GM08714 (cell line): ENCODE measurements at regions not wholly inside any gene's neighbourhood (a gene's known extent, or its start where the extent isn't known, plus 50 kb on each side); places are given as distances from the start of the nearest gene placed in this dataset.

Experiments used
- H3K4me3 ChIP-seq: fragments of 200-500 bp; sonication (Bioruptor generic); 2 replicates; pipeline ENCODE4 v1.5.1; 2014; ENCODE audit warnings: mild to moderate bottlenecking, low read length, inconsistent platforms
- ZNF274 ChIP-seq: IDR thresholded peaks from 2 replicates; pipeline ENCODE4 v1.6.1; 2012; ENCODE audit warnings: mild to moderate bottlenecking, low read depth, low read length

DNA sequence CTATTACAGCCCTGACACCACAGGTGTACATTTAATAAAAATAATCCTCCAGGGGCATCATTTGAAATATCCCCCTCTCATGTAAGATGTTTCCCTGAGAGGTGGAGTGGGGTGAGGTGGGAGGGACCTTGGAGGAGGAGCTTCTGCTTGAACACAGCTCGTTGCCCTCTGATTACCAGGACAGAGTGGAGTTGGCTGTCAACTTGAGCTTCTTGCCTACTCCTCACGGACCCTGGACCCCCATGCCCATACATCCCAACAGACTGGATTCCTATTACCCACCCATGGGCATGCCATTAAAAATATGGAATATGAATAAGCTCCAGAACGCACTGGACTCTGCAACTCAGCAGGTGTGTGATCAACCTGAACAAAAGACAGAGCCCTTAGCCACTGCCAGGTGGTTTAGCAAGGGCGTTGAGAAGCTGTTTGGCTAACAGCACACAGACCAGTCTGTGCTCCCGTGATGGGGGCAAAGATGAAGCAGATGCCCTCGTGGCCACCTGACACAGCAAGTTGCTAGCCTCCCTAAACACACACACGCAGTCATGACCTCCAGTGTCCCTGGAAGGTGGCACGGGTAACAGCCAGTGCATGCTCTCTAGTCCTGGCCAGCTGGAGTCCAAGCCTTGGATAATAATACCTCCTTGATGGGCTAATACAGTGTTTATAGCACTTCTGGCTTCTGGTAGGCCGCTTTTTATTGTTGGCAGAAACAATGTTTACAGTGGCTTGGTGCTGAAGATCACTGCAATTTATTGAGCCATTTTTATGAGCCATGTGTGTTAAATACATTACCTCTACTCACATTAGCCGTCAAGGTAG, 155.0 kb downstream of the TOMM20 start:
- no peak for TF ChIP-seq ZNF274
- no peak overlapping the region for H3K4me3 ChIP-seq

GRCh38 chr1:234972411-234973191, 156.0 kb downstream of the TOMM20 start:
- H3K4me3 ChIP-seq, result no peak overlapping the region
- no peak for TF ChIP-seq ZNF274

DNA sequence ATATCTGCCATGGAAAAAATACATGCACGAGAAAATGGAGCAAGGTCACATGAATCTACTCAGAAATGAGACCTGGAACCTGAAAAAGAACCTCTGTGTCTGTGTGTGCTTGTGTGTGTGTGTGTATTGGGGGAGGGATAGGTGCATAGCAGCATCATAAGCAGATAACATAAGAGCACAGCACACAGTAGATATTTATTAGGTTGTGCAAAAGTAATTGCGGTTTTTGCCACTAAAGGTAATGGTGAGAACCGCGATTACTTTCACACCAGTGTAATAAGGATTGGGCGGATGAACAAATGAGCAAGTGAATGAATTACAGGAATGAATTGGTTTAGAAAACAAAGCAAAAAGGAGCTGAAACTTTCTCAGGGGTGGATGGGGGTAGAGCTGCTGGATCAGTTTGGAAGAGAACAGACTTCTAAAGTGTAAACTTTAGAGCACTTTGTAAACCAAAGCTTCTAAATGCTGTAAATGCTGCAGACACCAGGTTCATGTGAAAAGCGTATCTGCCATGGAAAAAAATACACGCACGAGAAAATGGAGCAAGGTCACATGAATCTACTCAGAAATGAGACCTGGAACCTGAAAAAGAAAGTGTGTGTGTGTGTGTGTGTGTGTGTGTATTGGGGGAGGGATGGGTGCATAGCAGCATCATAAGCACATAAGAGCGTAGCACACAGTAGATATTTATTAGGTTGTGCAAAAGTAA, 156.9 kb downstream of the TOMM20 start:
- no peak overlapping the region for H3K4me3 ChIP-seq
- TF ChIP-seq ZNF274, result no peak

- no peak overlapping the region for H3K4me3 ChIP-seq
- no peak for TF ChIP-seq ZNF274
Measured at GRCh38 chr1:234970731-234971476, 157.7 kb downstream of the TOMM20 start.

DNA sequence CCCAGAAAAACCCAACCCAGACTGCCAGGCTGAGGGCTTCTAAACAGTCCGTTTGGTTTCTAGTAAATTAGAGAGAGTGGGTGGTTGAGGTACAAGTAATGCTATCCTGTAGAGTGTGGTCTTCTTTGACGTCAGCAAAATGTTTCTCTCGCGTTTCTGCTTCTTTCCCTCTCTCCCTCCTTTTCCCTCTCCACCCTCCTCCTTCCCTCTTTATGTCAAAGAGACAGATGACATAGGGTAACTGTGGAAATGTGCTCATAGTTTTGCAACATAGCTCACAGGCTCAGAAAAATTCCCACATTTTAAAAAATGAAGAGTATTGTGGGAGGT, 158.3 kb downstream of the TOMM20 start:
- no peak for TF ChIP-seq ZNF274
- H3K4me3 ChIP-seq, result no peak overlapping the region

DNA sequence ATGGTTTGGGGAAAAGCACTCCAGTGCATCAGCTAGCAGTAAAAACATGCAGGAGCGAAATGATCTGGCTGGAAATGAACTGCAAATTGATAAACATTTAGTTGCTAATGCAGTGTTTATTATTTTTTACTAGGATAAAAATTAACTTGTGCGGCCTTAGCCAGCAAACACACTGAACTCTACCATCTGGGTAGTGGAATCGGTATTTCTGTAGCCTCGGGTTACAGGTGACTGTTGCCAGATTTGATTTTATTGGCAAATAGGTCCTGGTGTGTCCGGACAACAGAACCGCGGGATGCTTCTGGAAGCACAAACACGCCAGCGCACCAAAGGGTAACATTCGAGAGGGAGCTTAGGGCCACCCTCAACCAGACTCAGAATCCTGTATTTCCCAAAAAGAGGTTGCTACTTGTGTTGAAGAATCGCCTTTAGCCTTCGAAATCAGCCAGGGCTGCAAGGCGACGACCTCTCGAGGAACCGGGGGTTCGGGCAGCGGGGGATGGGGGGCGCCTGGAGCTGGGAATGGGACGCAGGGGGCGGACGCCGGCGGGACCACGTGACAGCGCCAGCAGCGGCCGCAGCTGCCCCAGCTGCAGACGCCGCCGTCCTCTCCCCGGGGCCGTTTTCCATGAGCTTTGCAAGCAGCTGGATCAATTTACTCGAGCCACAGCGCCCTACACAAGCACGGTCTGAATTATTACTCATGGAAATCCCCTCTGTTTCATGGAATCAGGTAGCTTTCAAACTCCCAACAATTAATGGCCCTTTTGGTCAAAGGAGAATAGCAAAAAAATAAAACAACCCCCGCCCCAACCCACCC, 158.8 kb downstream of the TOMM20 start:
- TF ChIP-seq ZNF274, result no peak
- no peak overlapping the region for H3K4me3 ChIP-seq

DNA sequence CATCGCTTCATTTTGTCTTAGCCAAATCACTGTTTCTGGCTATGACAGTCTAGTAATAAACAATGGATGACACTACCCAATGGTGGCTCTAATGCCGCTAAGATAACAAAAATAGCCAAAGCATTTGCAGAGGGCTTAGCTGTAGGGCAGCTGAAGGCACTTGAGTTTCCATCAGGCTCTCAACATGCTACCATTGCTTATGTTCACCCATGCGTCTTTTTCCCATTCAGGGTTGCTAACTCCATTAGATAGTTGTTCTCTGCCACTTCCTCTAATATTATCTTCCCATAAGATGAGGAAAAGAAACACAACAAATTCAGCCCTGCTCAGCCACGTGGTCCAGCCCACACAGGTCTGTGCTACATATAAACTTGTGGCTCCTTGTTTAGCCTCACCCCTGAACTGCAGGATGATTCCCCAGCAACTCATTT, 159.6 kb downstream of the TOMM20 start:
- no peak overlapping the region for H3K4me3 ChIP-seq
- no peak for TF ChIP-seq ZNF274

- H3K4me3 ChIP-seq, result no peak overlapping the region
- TF ChIP-seq ZNF274, result no peak
Measured at GRCh38 chr1:234968451-234968850, 160.2 kb downstream of the TOMM20 start.

DNA sequence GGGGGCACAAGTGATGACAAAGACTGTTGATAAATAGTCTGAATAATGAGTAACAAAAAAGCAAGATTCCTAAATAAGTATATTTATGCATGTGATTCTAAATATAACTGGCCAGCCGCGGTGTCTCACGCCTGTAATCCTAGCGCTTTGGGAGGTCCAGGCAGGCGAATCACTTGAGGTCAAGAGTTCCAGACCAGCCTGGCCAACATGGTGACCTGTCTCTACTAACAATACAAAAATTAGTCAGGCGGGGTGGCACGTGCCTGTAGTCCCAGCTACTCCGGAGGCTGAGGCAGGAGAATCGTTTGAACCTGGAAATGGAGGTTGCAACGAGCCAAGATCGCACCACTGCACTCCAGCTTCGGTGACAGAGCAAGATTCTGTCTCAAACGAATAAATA, 161.5 kb downstream of the TOMM20 start:
- TF ChIP-seq ZNF274, result no peak
- H3K4me3 ChIP-seq, result no peak overlapping the region

GRCh38 chr1:234965111-234965510, 163.5 kb downstream of the TOMM20 start:
- no peak for TF ChIP-seq ZNF274
- H3K4me3 ChIP-seq, result no peak overlapping the region

DNA sequence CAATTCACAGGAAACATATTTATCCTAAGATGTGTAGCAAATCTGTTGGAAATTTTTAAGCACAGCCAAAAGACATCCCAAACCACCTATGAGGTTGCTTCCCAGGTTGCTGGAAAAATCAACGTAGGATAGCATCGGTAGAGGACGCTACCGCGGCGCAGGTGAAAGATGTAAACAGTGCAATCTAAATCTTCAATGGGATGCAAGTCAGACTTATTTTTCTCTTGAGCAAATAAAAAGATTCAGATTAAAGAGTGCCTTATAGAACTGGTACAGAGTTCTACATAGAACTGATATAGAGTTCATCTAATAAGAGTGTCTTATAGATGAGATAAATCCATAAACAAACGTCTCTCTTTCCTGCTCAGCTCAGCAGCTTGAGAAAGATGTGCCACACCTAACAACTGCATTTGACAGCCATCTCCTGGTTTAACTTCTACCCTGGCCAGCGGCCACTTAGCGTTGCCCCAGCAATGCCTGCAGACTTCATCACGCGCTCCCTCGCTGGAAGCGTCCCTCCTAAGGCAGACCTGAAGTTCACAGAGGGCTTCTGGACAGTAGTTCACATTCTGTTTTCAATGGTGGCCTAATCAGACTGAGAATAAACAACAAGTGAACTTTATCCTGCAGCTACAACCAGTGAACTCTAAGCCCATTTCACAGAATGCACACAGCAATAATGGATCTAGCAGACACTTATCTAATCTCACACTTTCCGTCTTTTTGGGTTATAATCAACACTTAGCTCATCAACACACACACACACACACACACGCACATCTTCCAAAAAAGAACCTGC, 164.5 kb downstream of the TOMM20 start:
- peak overlapping the region; percentile 44; the same call in 1 of the 2 replicates for H3K4me3 ChIP-seq
- no peak for TF ChIP-seq ZNF274

GRCh38 chr1:234963180-234963903, 165.3 kb downstream of the TOMM20 start:
- peak overlapping the region; percentile 44; the same call in 1 of the 2 replicates for H3K4me3 ChIP-seq
- no peak for TF ChIP-seq ZNF274
